ENCODE measurements at regions not wholly inside any gene's neighbourhood (a gene's known extent, or its start where the extent isn't known, plus 50 kb on each side); places are given as distances from the start of the nearest gene placed in this dataset.

- H3K36me3 ChIP-seq (ENCODE audit: control insufficient read depth, insufficient read depth, low read length): no peaks in the 10 kb centered on the region
- no peak overlapping the region for H3K4me3 ChIP-seq (ENCODE audit: low read depth, low read length)
- H3K27me3 ChIP-seq (ENCODE audit: control insufficient read depth, insufficient read depth, low read length): no peaks in the 10 kb centered on the region
- no peak overlapping the region for H3K9ac ChIP-seq (ENCODE audit: low read depth, low read length)
- no peaks in the 10 kb centered on the region for H3K4me1 ChIP-seq (ENCODE audit: control insufficient read depth, insufficient read depth, low read length)
- H3K27ac ChIP-seq (ENCODE audit: low read depth, low read length): no peak overlapping the region
- no peaks in the 10 kb centered on the region for H3K9me3 ChIP-seq (ENCODE audit: control insufficient read depth, insufficient read depth, low read length)
Observed at GRCh38 chr2:205937211-205937610, 148.8 kb downstream of the INO80D start.

GRCh38 chr2:205936446-205936845 is 149.5 kb downstream of the INO80D start:
- Histone ChIP-seq H3K27me3 (ENCODE audit: control insufficient read depth, insufficient read depth, low read length) (no peaks in the 10 kb centered on the region), H3K9ac (ENCODE audit: low read depth, low read length) (no peak overlapping the region), H3K9me3 (ENCODE audit: control insufficient read depth, insufficient read depth, low read length) (no peaks in the 10 kb centered on the region), H3K4me1 (ENCODE audit: control insufficient read depth, insufficient read depth, low read length) (no peaks in the 10 kb centered on the region), H3K4me3 (ENCODE audit: low read depth, low read length) (no peak overlapping the region), H3K27ac (ENCODE audit: low read depth, low read length) (no peak overlapping the region), H3K36me3 (ENCODE audit: control insufficient read depth, insufficient read depth, low read length) (no peaks in the 10 kb centered on the region)

- no peaks in the 10 kb centered on the region for H3K27me3 ChIP-seq (ENCODE audit: control insufficient read depth, insufficient read depth, low read length)
- peaks cover 16% of the 10 kb centered on the region for H3K4me1 ChIP-seq (ENCODE audit: control insufficient read depth, insufficient read depth, low read length)
- H3K9ac ChIP-seq (ENCODE audit: low read depth, low read length): no peak overlapping the region
- no peaks in the 10 kb centered on the region for H3K36me3 ChIP-seq (ENCODE audit: control insufficient read depth, insufficient read depth, low read length)
- H3K27ac ChIP-seq (ENCODE audit: low read depth, low read length): no peak overlapping the region
- H3K4me3 ChIP-seq (ENCODE audit: low read depth, low read length): no peak overlapping the region
- no peaks in the 10 kb centered on the region for H3K9me3 ChIP-seq (ENCODE audit: control insufficient read depth, insufficient read depth, low read length)
Observed at GRCh38 chr2:205934443-205934842, 151.5 kb downstream of the INO80D start.

- Histone ChIP-seq H3K27ac (ENCODE audit: low read depth, low read length) (no peak overlapping the region), H3K27me3 (ENCODE audit: control insufficient read depth, insufficient read depth, low read length) (no peaks in the 10 kb centered on the region), H3K9me3 (ENCODE audit: control insufficient read depth, insufficient read depth, low read length) (no peaks in the 10 kb centered on the region), H3K9ac (ENCODE audit: low read depth, low read length) (no peak overlapping the region), H3K4me1 (ENCODE audit: control insufficient read depth, insufficient read depth, low read length) (peaks cover 20% of the 10 kb centered on the region), H3K36me3 (ENCODE audit: control insufficient read depth, insufficient read depth, low read length) (no peaks in the 10 kb centered on the region), H3K4me3 (ENCODE audit: low read depth, low read length) (no peak overlapping the region)
Observed at GRCh38 chr2:205932861-205933260, 153.1 kb downstream of the INO80D start.

GRCh38 chr2:205931388-205931787 is 154.6 kb downstream of the INO80D start:
- Histone ChIP-seq H3K27ac (ENCODE audit: low read depth, low read length) (peak overlapping the region; percentile 76), H3K36me3 (ENCODE audit: control insufficient read depth, insufficient read depth, low read length) (no peaks in the 10 kb centered on the region), H3K4me1 (ENCODE audit: control insufficient read depth, insufficient read depth, low read length) (peaks cover 21% of the 10 kb centered on the region), H3K27me3 (ENCODE audit: control insufficient read depth, insufficient read depth, low read length) (peaks cover 9% of the 10 kb centered on the region), H3K9me3 (ENCODE audit: control insufficient read depth, insufficient read depth, low read length) (no peaks in the 10 kb centered on the region), H3K9ac (ENCODE audit: low read depth, low read length) (no peak overlapping the region), H3K4me3 (ENCODE audit: low read depth, low read length) (no peak overlapping the region)

- H3K4me3 ChIP-seq (ENCODE audit: low read depth, low read length): no peak overlapping the region
- peak overlapping the region; percentile 76 for H3K27ac ChIP-seq (ENCODE audit: low read depth, low read length)
- no peaks in the 10 kb centered on the region for H3K36me3 ChIP-seq (ENCODE audit: control insufficient read depth, insufficient read depth, low read length)
- peaks cover 26% of the 10 kb centered on the region for H3K4me1 ChIP-seq (ENCODE audit: control insufficient read depth, insufficient read depth, low read length)
- peaks cover 17% of the 10 kb centered on the region for H3K27me3 ChIP-seq (ENCODE audit: control insufficient read depth, insufficient read depth, low read length)
- H3K9me3 ChIP-seq (ENCODE audit: control insufficient read depth, insufficient read depth, low read length): no peaks in the 10 kb centered on the region
- no peak overlapping the region; the same call in 1 of the 2 replicates for H3K9ac ChIP-seq (ENCODE audit: low read depth, low read length)
Observed at GRCh38 chr2:205930209-205930608, 155.8 kb downstream of the INO80D start.

GRCh38 chr2:205929246-205929942 is 156.6 kb downstream of the INO80D start:
- H3K27ac ChIP-seq (ENCODE audit: low read depth, low read length): peak overlapping the region; percentile 76
- no peak overlapping the region; the same call in 1 of the 2 replicates for H3K9ac ChIP-seq (ENCODE audit: low read depth, low read length)
- H3K27me3 ChIP-seq (ENCODE audit: control insufficient read depth, insufficient read depth, low read length): peaks cover 20% of the 10 kb centered on the region
- no peaks in the 10 kb centered on the region for H3K9me3 ChIP-seq (ENCODE audit: control insufficient read depth, insufficient read depth, low read length)
- no peaks in the 10 kb centered on the region for H3K36me3 ChIP-seq (ENCODE audit: control insufficient read depth, insufficient read depth, low read length)
- H3K4me3 ChIP-seq (ENCODE audit: low read depth, low read length): no peak overlapping the region
- H3K4me1 ChIP-seq (ENCODE audit: control insufficient read depth, insufficient read depth, low read length): peaks cover 26% of the 10 kb centered on the region

GRCh38 chr2:205925373-205926337 is 160.3 kb downstream of the INO80D start:
- Histone ChIP-seq H3K27ac (ENCODE audit: low read depth, low read length) (no peak overlapping the region), H3K9ac (ENCODE audit: low read depth, low read length) (no peak overlapping the region), H3K36me3 (ENCODE audit: control insufficient read depth, insufficient read depth, low read length) (no peaks in the 10 kb centered on the region), H3K9me3 (ENCODE audit: control insufficient read depth, insufficient read depth, low read length) (no peaks in the 10 kb centered on the region), H3K4me3 (ENCODE audit: low read depth, low read length) (peak overlapping the region; percentile 24; the same call in 1 of the 2 replicates), H3K27me3 (ENCODE audit: control insufficient read depth, insufficient read depth, low read length) (peaks cover 20% of the 10 kb centered on the region), H3K4me1 (ENCODE audit: control insufficient read depth, insufficient read depth, low read length) (peaks cover 22% of the 10 kb centered on the region)

GRCh38 chr2:205924676-205925075 is 161.3 kb downstream of the INO80D start:
- Histone ChIP-seq H3K9ac (ENCODE audit: low read depth, low read length) (no peak overlapping the region), H3K27ac (ENCODE audit: low read depth, low read length) (no peak overlapping the region), H3K36me3 (ENCODE audit: control insufficient read depth, insufficient read depth, low read length) (no peaks in the 10 kb centered on the region), H3K27me3 (ENCODE audit: control insufficient read depth, insufficient read depth, low read length) (peaks cover 20% of the 10 kb centered on the region), H3K4me1 (ENCODE audit: control insufficient read depth, insufficient read depth, low read length) (peaks cover 12% of the 10 kb centered on the region), H3K4me3 (ENCODE audit: low read depth, low read length) (no peak overlapping the region), H3K9me3 (ENCODE audit: control insufficient read depth, insufficient read depth, low read length) (no peaks in the 10 kb centered on the region)

GRCh38 chr2:205915130-205915524 is 170.8 kb downstream of the INO80D start:
- Histone ChIP-seq H3K36me3 (ENCODE audit: control insufficient read depth, insufficient read depth, low read length) (no peaks in the 10 kb centered on the region), H3K4me3 (ENCODE audit: low read depth, low read length) (no peak overlapping the region), H3K27ac (ENCODE audit: low read depth, low read length) (no peak overlapping the region), H3K9ac (ENCODE audit: low read depth, low read length) (no peak overlapping the region), H3K9me3 (ENCODE audit: control insufficient read depth, insufficient read depth, low read length) (no peaks in the 10 kb centered on the region), H3K4me1 (ENCODE audit: control insufficient read depth, insufficient read depth, low read length) (no peaks in the 10 kb centered on the region), H3K27me3 (ENCODE audit: control insufficient read depth, insufficient read depth, low read length) (no peaks in the 10 kb centered on the region)
